Thyroid gland (tissue), 4 donors: ENCODE measurements at regions not wholly inside any gene's neighbourhood (a gene's known extent, or its start where the extent isn't known, plus 50 kb on each side); places are given as distances from the start of the nearest gene placed in this dataset.

Source experiments
- DNase-seq, 2 donors: peaks; one replicate each; pipeline ENCODE4 v3.0.0-alpha.2; 2019
- H3K27ac ChIP-seq, 3 donors: fragments of 200-600 bp; sonication (generic); 1 replicate in 2 of 3; 2 replicates in 1 of 3; pipeline ENCODE4 v1.5.1; 2016 to 2019; ENCODE audit warnings: mild to moderate bottlenecking in 1 of 3, moderate library complexity in 1 of 3
- H3K27me3 ChIP-seq: fragments of 200-600 bp; sonication (generic); one replicate; pipeline ENCODE4 v1.5.1; 2019
- H3K36me3 ChIP-seq, 2 donors: fragments of 200-600 bp; sonication (generic); one replicate each; pipeline ENCODE4 v1.5.1; 2016 to 2019
- H3K4me1 ChIP-seq, 2 donors: fragments of 200-600 bp; sonication (generic); one replicate each; pipeline ENCODE4 v1.5.1; 2017 to 2019
- H3K4me3 ChIP-seq, 3 donors: fragments of 200-600 bp; sonication (generic); replicated peaks in 1 of 3; 1 replicate in 2 of 3; 2 replicates in 1 of 3; pipeline ENCODE4 v1.5.1; 2016; ENCODE audit warnings: mild to moderate bottlenecking in 1 of 3
- H3K9me3 ChIP-seq: fragments of 200-600 bp; sonication (generic); one replicate; pipeline ENCODE4 v1.5.1; 2017
- POLR2A ChIP-seq, 2 donors: fragments of 450-650 bp; IDR thresholded peaks; one replicate each; pipeline ENCODE4 v1.6.1; 2017; ENCODE audit warnings: antibody characterized with exemption in 2 of 2, mild to moderate bottlenecking in 2 of 2, moderate library complexity in 1 of 2
- WGBS, 2 donors: methylation state at CpG; one replicate each; pipeline ENCODE4 v1.1.5; 2017; 5-methylcytosine and 5-hydroxymethylcytosine counted together
- intact Hi-C: fragments of 100-400 bp; cut with DNase I; formaldehyde crosslinking; loops from one replicate; pipeline ENCODE4 v1.15.1; 2023
- TF ChIP-seq, protein P1 (sequence below), 6 experiments: fragments of 200-600 bp in 3 of 6; fragments of 450-650 bp in 3 of 6; sonication (generic) in 3 of 6; IDR thresholded peaks; one replicate each; pipeline ENCODE4 v1.5.1; 2016 to 2019; ENCODE audit warnings: antibody characterized with exemption in 6 of 6, mild to moderate bottlenecking in 2 of 6, inconsistent platforms in 1 of 6, moderate library complexity in 1 of 6

DNA sequence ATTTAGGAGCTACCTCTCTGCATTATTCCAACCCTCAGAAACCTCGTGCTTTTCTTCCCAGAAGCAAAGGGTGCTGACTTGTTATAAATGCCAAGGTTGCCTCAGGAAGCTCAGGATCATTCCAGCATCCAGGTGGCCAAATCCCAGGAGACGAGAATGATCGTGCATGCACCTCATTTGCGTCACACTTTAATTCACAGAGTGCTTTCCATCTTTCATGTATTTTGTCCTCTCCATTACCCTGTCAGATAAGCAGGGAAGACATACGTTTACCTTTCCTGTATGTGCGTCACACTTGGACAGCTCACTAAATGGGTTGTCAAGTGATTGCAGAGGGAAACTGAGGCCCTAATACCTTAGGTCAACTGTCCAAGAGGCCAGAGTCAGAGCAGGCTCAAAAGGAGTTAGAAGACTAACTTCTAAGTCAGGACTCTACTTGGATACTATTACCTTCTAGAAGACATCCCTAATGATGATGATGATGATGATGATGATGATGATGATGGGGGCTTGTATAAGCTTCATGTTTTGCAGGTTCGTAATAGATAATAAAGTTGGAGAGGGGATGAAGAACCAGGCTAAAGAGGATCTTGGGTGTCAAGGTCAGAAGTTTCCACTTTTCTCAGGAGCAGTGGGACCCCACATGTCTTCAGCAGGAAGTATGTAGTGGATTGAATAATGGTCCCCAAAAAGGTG lies 150.6 kb upstream of the TNRC6C start:
- Histone ChIP-seq H3K4me3 (no peak overlapping the region), H3K36me3 (no peaks in the 10 kb centered on the region), H3K27me3 (no peaks in the 10 kb centered on the region), H3K27ac (no peak overlapping the region), H3K4me1 (peaks cover 15 to 23% of the 10 kb centered on the region in 2 donors), H3K9me3 (no peaks in the 10 kb centered on the region)
- 89 to 96% methylated on average over 6 to 7 of the region's 7 CpGs for WGBS, 2 donors
- DNase-seq = no peak
- TF ChIP-seq, protein P1, sequence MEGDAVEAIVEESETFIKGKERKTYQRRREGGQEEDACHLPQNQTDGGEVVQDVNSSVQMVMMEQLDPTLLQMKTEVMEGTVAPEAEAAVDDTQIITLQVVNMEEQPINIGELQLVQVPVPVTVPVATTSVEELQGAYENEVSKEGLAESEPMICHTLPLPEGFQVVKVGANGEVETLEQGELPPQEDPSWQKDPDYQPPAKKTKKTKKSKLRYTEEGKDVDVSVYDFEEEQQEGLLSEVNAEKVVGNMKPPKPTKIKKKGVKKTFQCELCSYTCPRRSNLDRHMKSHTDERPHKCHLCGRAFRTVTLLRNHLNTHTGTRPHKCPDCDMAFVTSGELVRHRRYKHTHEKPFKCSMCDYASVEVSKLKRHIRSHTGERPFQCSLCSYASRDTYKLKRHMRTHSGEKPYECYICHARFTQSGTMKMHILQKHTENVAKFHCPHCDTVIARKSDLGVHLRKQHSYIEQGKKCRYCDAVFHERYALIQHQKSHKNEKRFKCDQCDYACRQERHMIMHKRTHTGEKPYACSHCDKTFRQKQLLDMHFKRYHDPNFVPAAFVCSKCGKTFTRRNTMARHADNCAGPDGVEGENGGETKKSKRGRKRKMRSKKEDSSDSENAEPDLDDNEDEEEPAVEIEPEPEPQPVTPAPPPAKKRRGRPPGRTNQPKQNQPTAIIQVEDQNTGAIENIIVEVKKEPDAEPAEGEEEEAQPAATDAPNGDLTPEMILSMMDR (IDR thresholded peaks at IDR 0.05) = no peak
- no peak for TF ChIP-seq POLR2A (IDR thresholded peaks at IDR 0.05)
- intact Hi-C loops = no loop called here

DNA sequence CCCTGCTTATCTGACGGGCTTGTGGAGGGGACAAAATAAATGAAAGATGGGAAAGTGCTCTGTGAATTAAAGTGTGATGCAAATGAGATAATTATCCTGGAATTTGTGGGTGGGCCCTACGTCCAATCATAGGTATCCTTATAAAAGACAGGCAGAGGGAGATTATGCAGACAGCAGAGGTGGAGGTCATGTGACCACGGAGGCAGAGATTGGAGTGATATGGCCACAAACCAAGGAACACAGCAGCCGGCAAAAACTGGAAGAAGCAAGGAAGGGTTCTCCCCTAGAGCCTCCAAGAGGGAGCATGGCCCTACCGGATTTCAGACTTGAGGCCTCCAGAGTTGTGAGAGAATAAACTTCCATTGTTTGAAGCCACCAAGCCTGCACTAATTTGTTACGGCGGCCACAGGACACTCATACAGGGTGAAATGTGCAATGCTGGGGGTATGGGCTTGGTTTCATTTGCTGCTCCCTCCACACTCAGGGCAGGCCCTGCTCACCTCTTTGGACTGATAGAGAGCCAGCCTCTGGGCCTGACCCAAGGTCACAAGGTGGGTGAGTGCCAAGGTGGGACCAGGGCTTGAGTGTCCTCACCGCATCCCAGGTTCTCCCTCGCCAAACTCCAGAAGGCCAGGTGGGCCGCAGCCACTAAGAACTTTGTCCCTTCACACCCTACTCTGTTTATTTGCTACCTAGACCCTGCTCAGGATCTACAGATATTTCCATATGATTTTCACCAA lies 149.6 kb upstream of the TNRC6C start:
- intact Hi-C loops = no loop called here
- Histone ChIP-seq H3K4me3 (no peak overlapping the region), H3K9me3 (no peaks in the 10 kb centered on the region), H3K27ac (no peak overlapping the region), H3K27me3 (no peaks in the 10 kb centered on the region), H3K4me1 (peaks cover 15 to 23% of the 10 kb centered on the region in 2 donors), H3K36me3 (no peaks in the 10 kb centered on the region)
- DNase-seq = no peak
- no peak for TF ChIP-seq POLR2A (IDR thresholded peaks at IDR 0.05)
- TF ChIP-seq, protein P1 (IDR thresholded peaks at IDR 0.05) = no peak
- 89 to 90% methylated on average over 10 of the region's 10 CpGs for WGBS, 2 donors

DNA sequence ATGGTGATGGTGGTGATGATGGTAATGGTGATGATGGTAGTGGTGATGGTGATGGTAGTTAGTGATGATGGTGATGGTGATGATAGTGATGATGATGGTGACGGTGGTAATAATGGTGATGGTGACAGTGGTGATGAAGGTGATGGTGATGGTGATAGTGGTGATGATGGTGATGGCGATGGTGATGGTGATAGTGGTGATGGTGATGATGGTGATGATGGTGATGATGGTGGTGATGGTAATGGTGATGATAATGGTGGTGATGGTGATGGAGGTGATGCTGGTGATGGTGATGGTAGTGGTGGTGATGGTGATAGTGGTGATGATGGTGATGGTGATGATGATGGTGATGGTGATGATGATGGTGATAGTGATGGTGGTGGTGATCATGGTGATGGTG lies 148.7 kb upstream of the TNRC6C start:
- H3K4me1 ChIP-seq = peaks cover 15 to 23% of the 10 kb centered on the region in 2 donors
- no peak overlapping the region for H3K4me3 ChIP-seq
- no peaks in the 10 kb centered on the region for H3K9me3 ChIP-seq
- WGBS, 2 donors = 93 to 94% methylated on average over 2 of the region's 2 CpGs
- H3K27ac ChIP-seq = no peak overlapping the region
- no peaks in the 10 kb centered on the region for H3K36me3 ChIP-seq
- no peak for TF ChIP-seq POLR2A (IDR thresholded peaks at IDR 0.05)
- TF ChIP-seq, protein P1 (IDR thresholded peaks at IDR 0.05) = no peak
- intact Hi-C loops = no loop called here
- no peak for DNase-seq
- no peaks in the 10 kb centered on the region for H3K27me3 ChIP-seq

DNA sequence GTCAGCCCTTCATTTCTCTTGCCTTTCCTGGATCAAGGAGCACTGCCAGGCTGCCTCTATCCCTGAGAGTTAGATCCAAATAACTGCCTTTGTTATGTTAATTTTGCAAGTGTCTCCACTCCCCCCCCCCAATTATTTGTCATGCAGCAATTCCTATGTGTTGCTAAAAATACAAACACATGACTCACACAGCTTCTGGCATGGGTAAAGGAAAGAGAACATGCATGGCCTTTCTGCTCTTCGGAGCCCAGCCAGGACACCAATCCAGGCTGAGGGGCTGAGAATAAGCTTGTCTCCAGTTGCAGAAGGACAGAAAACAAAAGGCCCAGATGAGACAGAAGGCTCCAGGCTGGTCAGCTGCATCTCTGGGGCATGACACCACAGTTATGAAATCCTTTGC lies 148.0 kb upstream of the TNRC6C start:
- peak in 1 of 2 donors; percentile 19 for DNase-seq
- Histone ChIP-seq H3K4me1 (peaks cover 15 to 23% of the 10 kb centered on the region in 2 donors), H3K4me3 (no peak overlapping the region), H3K36me3 (no peaks in the 10 kb centered on the region), H3K27ac (peak overlapping the region in 1 of 3 donors; percentile 15), H3K27me3 (no peaks in the 10 kb centered on the region), H3K9me3 (no peaks in the 10 kb centered on the region)
- intact Hi-C loops = no loop called here
- TF ChIP-seq, protein P1 (IDR thresholded peaks at IDR 0.05) = no peak
- no peak for TF ChIP-seq POLR2A (IDR thresholded peaks at IDR 0.05)
- WGBS, 2 donors = 33 to 48% methylated on average over 1 of the region's 1 CpG

GRCh38 chr17:77811521-77811920 lies 147.0 kb upstream of the TNRC6C start:
- TF ChIP-seq POLR2A (IDR thresholded peaks at IDR 0.05) = no peak
- TF ChIP-seq, protein P1 (IDR thresholded peaks at IDR 0.05) = no peak
- peaks cover 15 to 23% of the 10 kb centered on the region in 2 donors for H3K4me1 ChIP-seq
- DNase-seq = peak; percentile 49 to 55

More at GRCh38 chr17:77811521-77811920, 147.0 kb upstream of the TNRC6C start:
- no peak overlapping the region for H3K4me3 ChIP-seq
- no peaks in the 10 kb centered on the region for H3K36me3 ChIP-seq
- H3K27me3 ChIP-seq = no peaks in the 10 kb centered on the region
- 31 to 49% methylated on average over 6 of the region's 6 CpGs for WGBS, 2 donors
- H3K9me3 ChIP-seq = no peaks in the 10 kb centered on the region
- H3K27ac ChIP-seq = peak overlapping the region in 1 of 3 donors; percentile 15
- intact Hi-C loops = no loop called here
